PFSK-1 (cell line): ENCODE measurements at regions not wholly inside any gene's neighbourhood (a gene's known extent, or its start where the extent isn't known, plus 50 kb on each side); places are given as distances from the start of the nearest gene placed in this dataset.

Experiments used
- POLR2AphosphoS5 ChIP-seq: IDR thresholded peaks from 2 replicates; pipeline ENCODE4 v1.6.1; 2012; ENCODE audit warnings: low read depth, mild to moderate bottlenecking, control low read depth, low read length, moderate library complexity
- SIN3A ChIP-seq: IDR thresholded peaks from 2 replicates; pipeline ENCODE4 v1.6.1; 2012; ENCODE audit warnings: mild to moderate bottlenecking, low read length, moderate library complexity, borderline replicate concordance; ENCODE audit not compliant: insufficient read depth
- TAF1 ChIP-seq: IDR thresholded peaks from 2 replicates; pipeline ENCODE4 v1.6.1; 2012; ENCODE audit warnings: low read length, control low read depth, borderline replicate concordance; ENCODE audit not compliant: insufficient read depth

DNA sequence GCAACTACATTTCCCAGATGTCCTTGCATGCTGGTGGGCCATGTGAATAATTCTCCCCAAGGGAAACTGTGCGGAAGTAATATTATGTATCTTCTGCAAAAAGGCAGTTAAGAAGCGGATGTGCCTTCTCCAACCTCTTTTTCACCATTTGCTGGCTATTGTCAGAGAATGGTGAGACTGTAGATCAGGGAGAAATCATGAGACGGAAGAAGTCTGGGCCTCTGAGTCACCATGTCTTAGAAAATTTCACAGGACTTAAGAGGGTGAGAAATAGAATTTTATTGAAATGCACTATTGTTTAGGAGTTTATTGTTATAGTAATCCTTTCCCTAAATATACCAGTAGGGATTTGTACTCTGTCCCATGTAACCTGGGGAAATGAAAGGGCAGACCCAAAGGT is 298.7 kb upstream of the ZC3H12C start:
- no peak for TF ChIP-seq TAF1
- TF ChIP-seq POLR2AphosphoS5: no peak
- TF ChIP-seq SIN3A: no peak
